Caki2 (cell line): ENCODE measurements at regions not wholly inside any gene's neighbourhood (a gene's known extent, or its start where the extent isn't known, plus 50 kb on each side); places are given as distances from the start of the nearest gene placed in this dataset.

ENCODE experiments used
- DNase-seq: peaks from one replicate; pipeline ENCODE4 v3.0.0-alpha.2; 2015; ENCODE audit warnings: low read depth
- in situ Hi-C: cut with HindIII; loops from 2 replicates; pipeline ENCODE4 v1.10.0; 2016; ENCODE audit warnings: low sequenced_read_pairs, low pct_unique_long_range_greater_than_20kb, mixed read lengths

DNA sequence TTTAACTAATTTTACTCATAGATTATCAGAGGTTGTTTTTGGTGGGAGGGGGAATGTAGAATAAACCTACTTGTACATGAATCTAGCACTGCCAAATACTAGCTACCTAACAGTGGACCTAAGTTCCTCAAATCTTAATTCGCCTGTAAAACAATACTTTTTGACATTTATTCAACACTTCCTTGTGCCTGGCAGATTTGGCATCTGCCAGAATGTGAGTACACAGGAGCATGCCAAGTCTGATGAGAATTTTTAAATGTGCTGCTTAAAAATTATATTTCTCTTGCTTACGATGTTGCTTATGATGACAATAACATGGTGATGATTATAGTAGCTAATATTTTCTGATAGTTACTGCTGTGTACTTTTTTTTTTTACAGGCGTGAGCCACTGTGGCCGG is 240.2 kb upstream of the STARD13 start:
- DNase-seq: no peak
- in situ Hi-C loops: no loop called here

DNA sequence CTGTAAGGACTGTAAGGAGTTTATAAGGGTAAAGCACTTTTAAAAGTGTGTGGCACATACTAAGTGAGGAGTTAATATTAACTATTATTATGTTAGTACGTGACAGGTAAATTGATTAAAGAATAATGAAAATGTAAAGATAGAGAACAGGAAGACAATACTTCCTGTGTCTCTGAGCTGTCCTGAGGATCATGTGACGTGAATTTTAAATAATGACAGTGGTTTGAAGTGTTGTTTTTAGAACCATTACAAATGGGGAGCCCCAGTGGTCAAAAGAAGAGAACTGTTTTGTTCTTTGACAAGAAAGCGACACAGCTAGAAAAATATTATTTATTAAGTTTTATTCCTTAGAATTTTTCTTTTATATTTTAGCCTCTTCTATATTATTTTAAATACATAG is 241.2 kb upstream of the STARD13 start:
- in situ Hi-C loops: no loop called here
- DNase-seq: no peak

DNA sequence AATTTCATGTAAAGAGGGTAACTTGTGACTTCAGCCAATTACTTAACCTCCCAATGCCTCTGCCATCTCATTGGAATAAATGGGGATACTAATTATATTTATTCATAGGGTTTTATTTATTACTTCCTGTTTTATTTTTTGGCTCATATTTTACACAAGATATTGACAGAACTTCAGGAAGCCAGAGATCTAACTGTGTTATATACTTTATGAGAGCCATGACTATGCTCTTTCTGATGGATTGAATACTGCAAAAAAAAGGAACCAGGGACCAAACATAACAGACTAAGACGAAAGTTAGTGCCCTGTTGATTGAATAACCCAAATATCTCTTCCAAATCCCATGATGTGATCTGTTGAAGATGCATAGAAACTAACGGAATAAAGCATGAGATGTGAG is 243.3 kb upstream of the STARD13 start:
- DNase-seq: no peak
- in situ Hi-C loops: no loop called here

GRCh38 chr13:33531484-33531883 is 245.9 kb upstream of the STARD13 start:
- no peak for DNase-seq
- in situ Hi-C loops: no loop called here

- DNase-seq: no peak
- in situ Hi-C loops: no loop called here
These were observed 249.5 kb upstream of the STARD13 start for GRCh38 chr13:33535061-33535460.

GRCh38 chr13:33536601-33537000 is 251.0 kb upstream of the STARD13 start:
- in situ Hi-C loops: no loop called here
- DNase-seq: no peak

DNA sequence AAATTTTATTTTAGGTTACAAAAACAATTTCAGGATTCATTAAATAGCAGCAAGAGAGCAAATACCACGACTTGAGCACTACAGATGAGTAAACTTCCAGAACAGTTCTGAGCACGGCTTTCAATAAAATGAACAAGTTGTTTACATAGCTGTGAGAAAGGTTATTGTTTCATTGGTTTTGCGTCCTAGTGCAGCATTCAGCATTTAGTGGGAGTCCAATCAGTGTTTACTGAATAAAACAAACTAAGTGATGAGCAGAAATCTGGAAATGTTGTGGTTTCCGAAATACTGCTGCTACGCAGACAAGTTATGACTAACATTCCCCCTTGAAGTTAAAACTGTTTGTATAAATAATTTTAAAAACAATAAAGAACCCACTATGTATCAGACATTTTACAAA is 251.5 kb upstream of the STARD13 start:
- DNase-seq: no peak
- in situ Hi-C loops: no loop called here

DNA sequence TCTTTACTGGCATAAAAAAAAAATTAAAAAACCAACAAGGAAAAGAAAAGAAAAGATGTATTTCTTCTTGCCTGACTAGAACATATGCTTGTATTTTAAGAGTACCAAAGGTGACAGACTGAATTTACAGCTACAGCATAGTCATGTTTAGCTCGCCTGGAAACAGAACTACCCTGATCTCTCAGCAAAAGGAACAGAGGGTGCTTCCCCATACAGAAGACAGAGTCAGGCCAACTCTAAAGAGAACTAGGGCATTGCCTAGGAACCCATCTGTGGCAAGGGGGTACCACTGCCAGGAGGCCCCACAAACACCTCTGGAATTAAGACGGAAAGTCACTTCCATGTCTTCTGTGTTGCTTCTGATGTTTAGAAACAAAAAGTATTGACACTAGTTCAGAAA is 252.1 kb upstream of the STARD13 start:
- in situ Hi-C loops: no loop called here
- no peak for DNase-seq

DNA sequence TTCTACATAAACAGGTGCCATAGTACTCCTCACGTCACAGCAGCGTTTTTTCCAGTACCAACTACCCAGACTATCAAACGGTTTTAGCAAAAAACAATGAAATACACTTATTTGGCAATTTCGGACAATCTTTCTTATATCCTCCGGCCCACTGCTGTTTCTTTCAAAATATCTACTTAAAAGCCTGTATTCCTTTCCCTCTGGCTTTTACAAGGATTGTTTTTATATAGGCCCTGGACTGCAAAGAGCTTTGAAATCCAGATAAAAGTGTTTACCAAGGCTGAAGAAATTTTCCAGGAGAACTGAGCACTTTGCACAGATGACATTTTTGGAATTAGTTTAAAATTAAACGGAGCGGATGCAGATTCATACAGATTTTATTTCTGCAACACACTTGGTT is 255.9 kb upstream of the STARD13 start:
- in situ Hi-C loops: no loop called here
- DNase-seq: no peak

GRCh38 chr13:33541962-33542308 is 256.4 kb upstream of the STARD13 start:
- in situ Hi-C loops: no loop called here

DNA sequence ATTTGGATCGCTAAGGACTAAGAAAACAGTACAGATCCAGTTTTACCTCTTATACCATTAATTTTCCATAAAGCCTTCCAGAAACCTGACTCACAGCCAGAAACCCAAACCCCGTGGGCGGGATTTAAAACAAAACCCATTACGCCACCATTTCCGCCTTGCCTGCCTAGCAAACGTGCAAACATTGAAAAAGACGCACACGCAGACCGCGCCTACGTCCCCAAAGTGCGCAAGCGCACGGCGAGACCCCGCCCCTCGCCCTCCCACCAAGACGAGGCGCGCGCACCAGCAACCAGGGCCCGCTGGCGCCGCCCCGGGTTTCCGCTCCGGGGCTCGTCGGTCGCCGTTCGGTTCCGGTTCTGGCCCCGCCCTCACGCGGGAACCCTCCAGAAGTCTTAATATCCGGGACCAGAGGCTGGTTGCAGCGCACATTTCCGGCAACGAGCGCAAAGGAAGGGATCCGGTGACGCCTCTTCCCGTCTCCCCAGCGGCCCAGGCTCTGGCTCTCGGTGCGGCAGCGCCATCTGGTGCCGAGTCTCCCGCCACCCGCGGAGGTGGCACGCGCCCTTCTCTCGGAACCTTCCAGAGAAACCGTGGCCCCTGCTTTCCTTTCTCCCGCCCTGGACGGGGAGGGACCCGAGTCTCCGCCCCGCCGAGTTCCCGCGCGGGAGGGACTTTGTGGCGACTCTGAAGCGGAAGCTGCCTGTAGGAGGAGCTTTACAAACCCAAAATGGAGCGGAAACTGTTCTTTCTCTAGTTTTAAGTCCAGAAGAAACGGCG is 256.9 kb upstream of the STARD13 start:
- DNase-seq: peak; percentile 99

More at GRCh38 chr13:33541962-33542308, 256.4 kb upstream of the STARD13 start:
- DNase-seq: no peak

DNA sequence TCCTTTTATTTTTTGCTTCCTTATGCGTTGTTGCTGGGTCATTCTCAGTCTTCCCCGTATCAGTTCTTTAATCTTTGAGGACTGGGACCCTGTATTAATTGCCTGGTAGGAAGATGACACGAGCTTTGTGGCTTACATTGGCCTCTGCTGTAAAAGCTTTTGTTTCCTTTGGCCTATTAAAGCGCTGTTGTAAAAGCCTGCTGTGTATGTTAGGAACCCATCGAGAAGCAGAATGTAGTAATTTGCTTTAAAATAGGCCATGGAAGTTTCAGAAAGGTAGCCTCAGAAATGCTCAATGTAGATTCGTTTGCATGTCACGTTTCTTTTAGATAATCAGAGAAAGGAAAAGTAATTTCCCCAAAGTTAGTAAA is 257.5 kb upstream of the STARD13 start:
- in situ Hi-C loops: no loop called here
- no peak for DNase-seq

More for the DNA sequence above, 256.9 kb upstream of the STARD13 start:
- in situ Hi-C loops: no loop called here

DNA sequence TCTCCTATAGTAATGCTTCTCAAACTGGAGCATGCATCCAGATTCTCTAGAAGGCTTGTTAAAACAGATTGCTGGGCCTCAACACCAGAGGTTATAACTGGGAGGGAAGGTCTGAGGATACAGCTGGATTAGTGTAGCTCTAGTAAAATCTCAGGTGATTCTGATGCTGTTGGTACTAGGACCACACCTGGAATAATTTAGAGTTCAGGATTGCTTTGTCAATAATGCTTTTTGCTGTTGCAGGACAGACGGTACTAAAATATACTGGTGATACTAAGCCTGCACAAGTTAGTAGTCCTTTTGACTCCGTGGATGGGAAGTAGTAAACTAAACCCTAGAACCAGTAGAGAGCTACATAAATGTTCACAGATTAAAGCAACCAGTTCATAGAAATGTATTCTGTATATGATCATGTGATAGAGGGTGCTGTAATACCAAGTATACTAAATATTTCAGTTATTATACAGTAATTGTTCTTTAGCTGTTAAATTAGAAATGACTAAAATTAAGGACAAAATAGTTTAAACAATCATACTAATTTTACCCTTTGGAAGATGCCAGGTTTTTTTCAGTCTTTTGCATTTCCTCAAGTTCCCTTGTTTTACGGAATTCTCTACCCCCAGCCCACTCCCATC is 258.2 kb upstream of the STARD13 start:
- no peak for DNase-seq
- in situ Hi-C loops: no loop called here

DNA sequence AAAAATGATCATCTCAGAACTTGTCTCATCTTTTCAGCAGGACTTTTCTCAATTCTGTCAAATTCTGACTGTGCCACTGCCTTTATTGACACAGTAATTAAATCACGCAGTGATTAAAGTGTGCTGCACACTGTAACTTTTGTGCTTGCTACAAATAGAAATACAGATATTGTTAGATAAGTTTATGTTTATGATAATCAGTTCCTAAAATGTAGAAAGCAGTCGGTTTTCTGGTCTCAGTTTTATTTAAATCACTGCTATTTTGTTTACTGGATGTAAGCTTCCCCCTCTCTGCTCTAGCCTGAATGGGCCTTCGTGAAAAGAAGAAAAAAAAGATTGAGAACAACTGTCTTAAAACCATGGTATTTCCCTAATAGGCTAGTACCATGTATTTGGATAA is 258.8 kb upstream of the STARD13 start:
- in situ Hi-C loops: no loop called here
- DNase-seq: no peak

DNA sequence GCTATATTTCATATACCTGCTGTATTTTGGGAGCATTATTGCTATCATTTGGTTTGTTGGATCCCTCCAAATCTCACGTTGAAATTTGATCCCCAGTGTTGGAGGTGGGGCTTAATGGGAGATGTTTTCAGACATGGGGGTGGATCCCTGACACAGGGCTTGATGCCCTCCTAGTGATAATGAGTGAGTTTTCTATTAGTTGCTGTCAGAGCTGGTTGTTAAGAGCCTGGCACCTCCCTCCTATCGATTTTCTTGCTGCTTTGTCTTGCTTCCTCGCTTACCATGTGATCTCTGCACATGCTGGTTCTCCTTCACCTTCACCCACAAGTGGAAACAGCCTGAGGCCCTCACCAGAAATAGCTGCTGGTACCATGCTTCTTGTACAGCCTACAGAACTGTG is 259.9 kb upstream of the STARD13 start:
- no peak for DNase-seq
- in situ Hi-C loops: no loop called here

DNA sequence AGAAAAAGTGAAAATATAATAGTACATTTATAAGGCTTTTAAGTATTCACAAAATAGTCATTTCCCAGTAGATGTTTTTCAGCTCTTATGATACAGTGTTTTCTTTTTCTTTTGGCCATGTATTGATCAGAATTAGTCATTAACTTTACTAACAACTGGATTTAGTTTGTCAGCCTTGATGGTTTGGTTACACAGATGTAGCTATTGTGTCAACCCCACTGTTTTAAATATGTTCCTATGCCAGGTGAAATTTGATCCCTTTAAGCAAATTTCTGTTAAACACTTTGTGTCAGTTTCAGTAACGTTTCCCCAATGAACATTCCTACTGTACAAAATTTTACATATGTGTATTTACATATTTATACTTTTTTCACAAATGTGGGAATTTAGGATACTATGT is 261.5 kb upstream of the STARD13 start:
- in situ Hi-C loops: no loop called here
- no peak for DNase-seq

GRCh38 chr13:33548069-33548468 is 262.5 kb upstream of the STARD13 start:
- no peak for DNase-seq
- in situ Hi-C loops: no loop called here

GRCh38 chr13:33550276-33550675 is 264.7 kb upstream of the STARD13 start:
- DNase-seq: no peak
- in situ Hi-C loops: no loop called here

DNA sequence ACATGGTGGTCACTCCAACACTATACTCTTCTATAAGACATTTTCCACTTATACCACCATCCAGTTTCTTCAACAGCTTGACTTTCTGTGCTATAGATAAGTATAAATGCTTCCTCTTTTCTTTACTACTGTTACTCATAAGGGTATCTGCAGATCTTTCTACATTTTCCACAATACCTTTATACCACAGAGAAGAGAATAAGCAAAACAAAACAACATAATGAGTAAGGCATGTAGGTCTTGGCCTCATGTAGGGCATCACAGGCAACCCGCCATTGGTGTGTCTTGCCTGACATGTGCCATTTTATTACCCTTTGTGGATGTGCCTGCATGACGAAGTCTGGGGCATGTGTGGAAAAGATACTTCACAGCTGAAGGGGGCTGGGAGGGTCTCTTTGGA is 265.3 kb upstream of the STARD13 start:
- in situ Hi-C loops: no loop called here

More for the DNA sequence above, 265.3 kb upstream of the STARD13 start:
- no peak for DNase-seq
